ENCODE measurements at regions not wholly inside any gene's neighbourhood (a gene's known extent, or its start where the extent isn't known, plus 50 kb on each side); places are given as distances from the start of the nearest gene placed in this dataset.

DNA sequence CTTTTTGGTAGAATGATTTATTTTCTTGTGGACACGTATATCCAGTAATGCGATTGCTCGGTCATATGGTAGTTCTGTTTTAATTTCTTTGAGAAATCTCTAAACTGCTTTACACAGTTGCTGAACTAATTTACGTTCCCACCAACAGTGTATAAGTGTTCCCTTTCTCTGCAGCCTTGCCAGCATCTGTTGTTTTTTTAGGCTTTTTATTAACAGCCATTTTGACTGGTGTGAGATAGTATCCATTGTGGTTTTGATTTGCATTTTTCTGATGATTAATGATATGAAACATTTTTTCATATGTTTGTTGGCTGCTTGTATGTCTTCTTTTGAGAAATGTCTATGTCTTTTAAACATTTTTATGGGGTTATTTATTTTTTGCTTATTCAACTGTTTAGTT lies 196.7 kb downstream of the MOXD1 start:
- no peaks in the 10 kb centered on the region for H3K36me3 ChIP-seq (ENCODE audit: insufficient read depth, low read length)
- H3K4me2 ChIP-seq (ENCODE audit: insufficient read depth, low read length), result no peak overlapping the region
- no peaks in the 10 kb centered on the region for H3K9me3 ChIP-seq (ENCODE audit: low read depth, low read length)
- H3K27me3 ChIP-seq (ENCODE audit: insufficient read depth, low read length), result no peaks in the 10 kb centered on the region
- H3K4me3 ChIP-seq (ENCODE audit: insufficient read depth, low read length), result no peak overlapping the region
- no peak overlapping the region for H2AFZ ChIP-seq (ENCODE audit: low read length)
- H3K4me1 ChIP-seq (ENCODE audit: insufficient read depth, low read length), result peaks cover 20% of the 10 kb centered on the region
- H3K27ac ChIP-seq (ENCODE audit: low read depth, low read length), result no peak overlapping the region
- DNase-seq (ENCODE audit: insufficient read length, low spot score, missing footprints), result no peak
- TF ChIP-seq, protein P1, sequence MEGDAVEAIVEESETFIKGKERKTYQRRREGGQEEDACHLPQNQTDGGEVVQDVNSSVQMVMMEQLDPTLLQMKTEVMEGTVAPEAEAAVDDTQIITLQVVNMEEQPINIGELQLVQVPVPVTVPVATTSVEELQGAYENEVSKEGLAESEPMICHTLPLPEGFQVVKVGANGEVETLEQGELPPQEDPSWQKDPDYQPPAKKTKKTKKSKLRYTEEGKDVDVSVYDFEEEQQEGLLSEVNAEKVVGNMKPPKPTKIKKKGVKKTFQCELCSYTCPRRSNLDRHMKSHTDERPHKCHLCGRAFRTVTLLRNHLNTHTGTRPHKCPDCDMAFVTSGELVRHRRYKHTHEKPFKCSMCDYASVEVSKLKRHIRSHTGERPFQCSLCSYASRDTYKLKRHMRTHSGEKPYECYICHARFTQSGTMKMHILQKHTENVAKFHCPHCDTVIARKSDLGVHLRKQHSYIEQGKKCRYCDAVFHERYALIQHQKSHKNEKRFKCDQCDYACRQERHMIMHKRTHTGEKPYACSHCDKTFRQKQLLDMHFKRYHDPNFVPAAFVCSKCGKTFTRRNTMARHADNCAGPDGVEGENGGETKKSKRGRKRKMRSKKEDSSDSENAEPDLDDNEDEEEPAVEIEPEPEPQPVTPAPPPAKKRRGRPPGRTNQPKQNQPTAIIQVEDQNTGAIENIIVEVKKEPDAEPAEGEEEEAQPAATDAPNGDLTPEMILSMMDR (IDR thresholded peaks at IDR 0.05; ENCODE audit: extremely low read depth, low read depth, low read length), result no peak
- no peaks in the 10 kb centered on the region for H4K20me1 ChIP-seq (ENCODE audit: insufficient read depth, low read length)
- H3K79me2 ChIP-seq (ENCODE audit: insufficient read depth, low read length), result no peaks in the 10 kb centered on the region

DNA sequence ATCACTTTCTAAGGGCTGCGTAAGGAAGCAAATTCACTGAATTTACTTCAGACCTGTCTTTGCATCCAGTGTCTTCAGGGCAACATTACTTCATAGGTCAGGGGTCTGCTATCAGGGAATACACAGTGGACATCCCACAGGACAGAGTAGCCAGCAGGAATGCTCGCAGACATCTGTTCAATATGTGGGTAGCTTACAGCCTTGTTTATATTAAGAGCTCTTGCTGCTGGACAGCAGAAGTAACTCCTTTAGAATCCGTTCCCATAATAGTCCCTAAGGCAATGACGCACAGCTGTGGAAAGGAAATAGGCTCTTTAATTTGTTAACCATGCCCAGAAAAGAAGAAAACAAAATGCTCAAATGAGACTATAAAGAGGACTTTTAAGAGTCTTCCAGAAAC lies 198.7 kb downstream of the MOXD1 start:
- DNase-seq (ENCODE audit: insufficient read length, low spot score, missing footprints), result peak; percentile 69
- TF ChIP-seq, protein P1 (IDR thresholded peaks at IDR 0.05; ENCODE audit: extremely low read depth, low read depth, low read length), result no peak
- no peaks in the 10 kb centered on the region for H4K20me1 ChIP-seq (ENCODE audit: insufficient read depth, low read length)
- H3K4me2 ChIP-seq (ENCODE audit: insufficient read depth, low read length), result peak overlapping the region; percentile 33
- no peak overlapping the region for H3K4me3 ChIP-seq (ENCODE audit: insufficient read depth, low read length)
- H3K4me1 ChIP-seq (ENCODE audit: insufficient read depth, low read length), result peaks cover 38% of the 10 kb centered on the region
- peak overlapping the region; percentile 19 for H3K27ac ChIP-seq (ENCODE audit: low read depth, low read length)
- H3K36me3 ChIP-seq (ENCODE audit: insufficient read depth, low read length), result no peaks in the 10 kb centered on the region
- H3K79me2 ChIP-seq (ENCODE audit: insufficient read depth, low read length), result no peaks in the 10 kb centered on the region
- H3K27me3 ChIP-seq (ENCODE audit: insufficient read depth, low read length), result no peaks in the 10 kb centered on the region
- no peak overlapping the region for H2AFZ ChIP-seq (ENCODE audit: low read length)
- H3K9me3 ChIP-seq (ENCODE audit: low read depth, low read length), result no peaks in the 10 kb centered on the region

DNA sequence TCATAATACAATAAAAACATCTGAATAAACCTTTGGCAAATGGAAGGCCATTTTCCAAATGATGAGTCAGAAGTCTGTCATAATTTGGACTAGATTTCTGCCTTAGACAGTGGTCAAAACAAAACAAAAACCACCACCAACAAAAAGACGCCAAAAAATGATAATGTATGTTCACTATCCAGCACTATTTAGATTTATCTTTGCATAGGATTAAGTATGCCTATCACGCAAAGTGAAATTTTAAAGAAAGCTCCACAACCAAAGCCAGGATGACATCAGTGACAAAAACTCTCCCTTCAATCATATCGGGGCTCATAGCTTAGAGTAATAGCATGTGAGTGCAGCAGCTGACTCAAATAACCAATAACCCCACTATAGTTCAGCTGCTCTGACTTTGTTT lies 201.9 kb downstream of the MOXD1 start:
- peak overlapping the region; percentile 68 for H2AFZ ChIP-seq (ENCODE audit: low read length)
- H3K36me3 ChIP-seq (ENCODE audit: insufficient read depth, low read length), result no peaks in the 10 kb centered on the region
- H3K4me2 ChIP-seq (ENCODE audit: insufficient read depth, low read length), result peak overlapping the region; percentile 81
- H3K27ac ChIP-seq (ENCODE audit: low read depth, low read length), result peak overlapping the region; percentile 87
- peaks cover 41% of the 10 kb centered on the region for H3K4me1 ChIP-seq (ENCODE audit: insufficient read depth, low read length)
- H4K20me1 ChIP-seq (ENCODE audit: insufficient read depth, low read length), result no peaks in the 10 kb centered on the region
- no peaks in the 10 kb centered on the region for H3K79me2 ChIP-seq (ENCODE audit: insufficient read depth, low read length)
- peak; percentile 53 for DNase-seq (ENCODE audit: insufficient read length, low spot score, missing footprints)
- TF ChIP-seq, protein P1 (IDR thresholded peaks at IDR 0.05; ENCODE audit: extremely low read depth, low read depth, low read length), result no peak
- no peaks in the 10 kb centered on the region for H3K9me3 ChIP-seq (ENCODE audit: low read depth, low read length)
- H3K27me3 ChIP-seq (ENCODE audit: insufficient read depth, low read length), result no peaks in the 10 kb centered on the region
- peak overlapping the region; percentile 56 for H3K4me3 ChIP-seq (ENCODE audit: insufficient read depth, low read length)

DNA sequence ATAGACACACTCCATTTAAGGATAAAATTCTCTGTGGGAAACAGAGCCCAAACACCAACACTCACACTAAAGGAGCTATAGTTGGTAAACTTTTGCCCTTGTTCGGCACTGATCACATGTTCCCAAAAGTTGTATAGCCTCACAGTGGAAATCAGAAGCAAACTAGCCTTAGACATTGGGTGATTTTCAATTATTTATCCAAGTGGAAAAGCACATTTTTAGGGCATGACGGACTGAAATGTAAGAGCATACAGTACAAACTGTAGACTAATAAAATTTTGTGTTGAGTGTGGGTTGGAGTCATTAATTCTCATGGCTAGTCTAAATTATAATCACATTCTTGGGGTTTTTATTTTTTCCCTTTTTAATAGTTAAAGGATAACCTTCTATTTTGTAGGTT lies 202.4 kb downstream of the MOXD1 start:
- peaks cover 41% of the 10 kb centered on the region for H3K4me1 ChIP-seq (ENCODE audit: insufficient read depth, low read length)
- no peak overlapping the region for H3K4me3 ChIP-seq (ENCODE audit: insufficient read depth, low read length)
- H2AFZ ChIP-seq (ENCODE audit: low read length), result no peak overlapping the region
- H4K20me1 ChIP-seq (ENCODE audit: insufficient read depth, low read length), result no peaks in the 10 kb centered on the region
- no peak for DNase-seq (ENCODE audit: insufficient read length, low spot score, missing footprints)
- no peaks in the 10 kb centered on the region for H3K79me2 ChIP-seq (ENCODE audit: insufficient read depth, low read length)
- peak overlapping the region; percentile 81 for H3K4me2 ChIP-seq (ENCODE audit: insufficient read depth, low read length)
- H3K9me3 ChIP-seq (ENCODE audit: low read depth, low read length), result no peaks in the 10 kb centered on the region
- H3K27me3 ChIP-seq (ENCODE audit: insufficient read depth, low read length), result no peaks in the 10 kb centered on the region
- no peaks in the 10 kb centered on the region for H3K36me3 ChIP-seq (ENCODE audit: insufficient read depth, low read length)
- peak overlapping the region; percentile 87 for H3K27ac ChIP-seq (ENCODE audit: low read depth, low read length)
- TF ChIP-seq, protein P1 (IDR thresholded peaks at IDR 0.05; ENCODE audit: extremely low read depth, low read depth, low read length), result no peak
